Urinary bladder (tissue), 3 donors: ENCODE measurements at regions not wholly inside any gene's neighbourhood (a gene's known extent, or its start where the extent isn't known, plus 50 kb on each side); places are given as distances from the start of the nearest gene placed in this dataset.

Source experiments
- DNase-seq: peaks from one replicate; pipeline ENCODE4 v3.0.0-alpha.2; 2015; ENCODE audit errors: extremely low spot score
- H3K27ac ChIP-seq: one replicate; pipeline ENCODE4 v1.5.1; 2013; ENCODE audit warnings: low read depth, mild to moderate bottlenecking, moderate library complexity
- H3K36me3 ChIP-seq: one replicate; pipeline ENCODE4 v1.6.1; 2013; ENCODE audit warnings: mild to moderate bottlenecking, moderate library complexity; ENCODE audit not compliant: insufficient read depth
- H3K4me1 ChIP-seq: one replicate; pipeline ENCODE4 v1.6.1; 2013; ENCODE audit warnings: mild to moderate bottlenecking, moderate library complexity; ENCODE audit not compliant: insufficient read depth
- H3K4me3 ChIP-seq: one replicate; pipeline ENCODE4 v1.5.1; 2013; ENCODE audit warnings: low read depth, low read length
- WGBS: extraction: QIAGEN DNeasy Blood & Tissue Kit; methylation state at CpG from one replicate; pipeline ENCODE4 v1.1.7; 2013; 5-methylcytosine and 5-hydroxymethylcytosine counted together
- donor health status: healthy with polysubstance abuse.
- donor health status: healthy.

DNA sequence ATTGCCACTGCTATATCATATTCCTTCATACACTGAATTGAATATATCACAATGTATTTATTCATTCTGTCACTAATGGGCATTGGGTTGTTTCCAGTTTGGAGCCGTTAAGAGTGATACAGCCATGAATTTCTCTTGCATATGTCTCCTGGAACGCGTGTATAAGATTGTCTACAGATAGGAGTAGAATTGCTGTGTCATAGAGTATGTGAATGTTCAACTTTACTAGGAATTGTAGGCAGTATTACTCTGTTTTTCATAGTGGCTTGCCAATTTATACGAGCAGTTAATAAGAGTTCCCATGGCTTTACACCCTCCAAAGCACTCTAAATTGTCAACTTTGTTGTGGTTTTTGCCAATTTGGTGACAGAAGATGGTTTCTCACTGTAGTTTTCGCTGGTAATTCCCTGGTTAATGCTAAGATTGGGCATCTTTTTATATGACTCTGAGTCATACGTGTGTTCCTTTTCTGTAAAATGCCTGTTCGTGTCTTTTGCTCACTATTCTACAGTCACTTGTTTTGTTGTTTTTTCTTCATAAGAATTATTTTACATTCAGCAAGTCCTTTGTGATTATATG is 136.1 kb upstream of the LIPC start:
- DNase-seq: no peak
- WGBS: 78% methylated on average over 7 of the region's 7 CpGs
- no peaks in the 10 kb centered on the region for H3K4me1 ChIP-seq
- H3K27ac ChIP-seq: no peak overlapping the region
- H3K4me3 ChIP-seq: no peak overlapping the region
- no peaks in the 10 kb centered on the region for H3K36me3 ChIP-seq

DNA sequence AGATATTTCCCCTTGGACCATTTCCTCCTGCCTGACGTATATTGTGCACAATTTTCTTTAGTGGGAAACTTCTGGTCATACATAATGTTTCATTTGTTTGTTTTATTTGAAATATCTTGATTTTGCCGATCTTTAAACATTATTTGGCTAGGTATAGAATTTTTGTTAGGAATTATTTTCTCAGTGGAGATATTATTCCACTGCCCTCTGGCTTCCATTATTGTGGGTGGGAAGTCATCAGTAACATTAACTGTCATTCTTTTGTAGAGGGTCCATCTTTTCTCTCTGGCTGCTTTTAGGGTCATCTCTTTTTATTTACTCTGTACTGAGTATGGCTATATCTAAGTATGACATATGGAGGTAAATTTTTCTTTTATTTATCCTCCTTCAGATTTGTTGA is 135.5 kb upstream of the LIPC start:
- Histone ChIP-seq H3K4me1 (no peaks in the 10 kb centered on the region), H3K27ac (no peak overlapping the region), H3K36me3 (no peaks in the 10 kb centered on the region), H3K4me3 (no peak overlapping the region)
- WGBS: 66% methylated on average over 2 of the region's 2 CpGs
- no peak for DNase-seq

- H3K27ac ChIP-seq: no peak overlapping the region
- DNase-seq: no peak
- 90% methylated on average over 1 of the region's 1 CpG for WGBS
- H3K36me3 ChIP-seq: no peaks in the 10 kb centered on the region
- H3K4me1 ChIP-seq: no peaks in the 10 kb centered on the region
- H3K4me3 ChIP-seq: no peak overlapping the region
Measured at GRCh38 chr15:58297639-58298038, 134.2 kb upstream of the LIPC start.

DNA sequence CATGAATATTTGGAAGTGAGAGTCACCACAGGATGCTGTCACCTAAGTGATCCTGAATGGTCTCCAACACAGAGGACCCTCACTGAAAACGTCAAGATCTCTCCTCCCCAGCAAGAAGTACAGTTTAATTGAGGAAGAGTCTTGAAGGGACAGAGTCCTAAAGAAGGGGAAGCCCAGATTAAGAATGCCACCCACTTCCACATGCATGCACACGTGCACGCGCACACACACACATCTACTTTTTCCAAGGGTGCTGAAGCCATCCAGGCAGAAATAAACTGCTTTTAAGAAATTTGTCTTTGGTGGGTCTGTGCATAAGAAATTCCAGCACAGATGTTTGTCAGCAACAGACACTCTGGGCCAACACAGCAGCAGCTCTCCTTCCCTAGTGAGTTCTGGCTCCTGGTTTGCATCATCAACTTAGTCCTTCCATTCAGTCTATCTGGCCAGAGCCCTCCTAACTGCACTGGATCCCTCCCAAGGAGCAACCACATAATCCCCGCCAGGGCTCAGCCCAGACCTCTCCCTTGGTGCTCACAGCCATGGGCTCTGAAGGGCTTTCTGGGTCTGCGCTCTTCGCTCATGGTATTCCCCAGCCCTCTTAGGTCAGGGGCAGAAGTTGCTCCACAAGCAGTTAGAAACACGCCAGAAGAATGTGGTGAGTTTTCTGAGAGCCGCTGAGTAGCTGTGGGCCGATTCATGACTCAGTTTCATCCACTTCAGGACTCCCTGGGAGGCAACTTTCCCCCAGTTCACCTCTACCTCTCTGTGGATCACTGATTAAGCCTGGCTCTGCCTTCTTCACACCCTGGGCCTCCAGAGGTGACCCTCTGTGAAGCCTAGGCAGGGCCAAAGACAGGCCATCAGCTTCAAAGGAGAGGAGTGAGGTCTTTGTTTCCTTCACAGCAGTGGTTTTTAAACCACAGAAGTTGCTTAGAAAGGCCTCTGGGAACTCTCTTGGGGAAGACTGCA is 132.6 kb upstream of the LIPC start:
- DNase-seq: no peak

DNA sequence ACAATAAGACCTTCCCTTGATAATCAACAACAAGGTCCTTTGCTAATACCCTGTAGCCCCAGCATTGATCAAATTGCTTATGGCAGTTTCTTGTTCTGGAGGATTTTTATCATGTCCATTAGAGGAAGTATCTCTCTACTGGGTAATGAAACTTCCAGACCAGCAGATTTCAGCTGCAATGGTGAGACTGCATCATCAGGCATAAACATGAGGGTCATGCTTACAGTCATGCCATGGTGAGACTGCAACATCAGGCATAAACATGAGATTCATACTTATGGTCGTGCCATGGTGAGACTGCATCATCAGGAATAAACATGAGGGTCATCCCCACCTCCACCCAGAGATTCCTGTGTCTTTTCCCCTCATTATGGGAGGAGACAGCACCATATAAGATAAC is 129.0 kb upstream of the LIPC start:
- no peak for DNase-seq
- Histone ChIP-seq H3K4me3 (no peak overlapping the region), H3K27ac (no peak overlapping the region), H3K4me1 (no peaks in the 10 kb centered on the region), H3K36me3 (no peaks in the 10 kb centered on the region)
- 78% methylated on average over 1 of the region's 1 CpG for WGBS

More for the DNA sequence above, 132.6 kb upstream of the LIPC start:
- WGBS: 85% methylated on average over 10 of the region's 10 CpGs
- Histone ChIP-seq H3K4me3 (no peak overlapping the region), H3K4me1 (no peaks in the 10 kb centered on the region), H3K36me3 (no peaks in the 10 kb centered on the region), H3K27ac (no peak overlapping the region)

GRCh38 chr15:58303236-58303635 is 128.6 kb upstream of the LIPC start:
- no peaks in the 10 kb centered on the region for H3K4me1 ChIP-seq
- 93% methylated on average over 6 of the region's 6 CpGs for WGBS

GRCh38 chr15:58306591-58307312 is 125.0 kb upstream of the LIPC start:
- Histone ChIP-seq H3K36me3 (no peaks in the 10 kb centered on the region), H3K4me1 (no peaks in the 10 kb centered on the region), H3K27ac (peak overlapping the region; percentile 70), H3K4me3 (no peak overlapping the region)
- no peak for DNase-seq
- 82% methylated on average over 4 of the region's 4 CpGs for WGBS

More at GRCh38 chr15:58303236-58303635, 128.6 kb upstream of the LIPC start:
- Histone ChIP-seq H3K4me3 (no peak overlapping the region), H3K36me3 (no peaks in the 10 kb centered on the region), H3K27ac (no peak overlapping the region)
- DNase-seq: no peak

DNA sequence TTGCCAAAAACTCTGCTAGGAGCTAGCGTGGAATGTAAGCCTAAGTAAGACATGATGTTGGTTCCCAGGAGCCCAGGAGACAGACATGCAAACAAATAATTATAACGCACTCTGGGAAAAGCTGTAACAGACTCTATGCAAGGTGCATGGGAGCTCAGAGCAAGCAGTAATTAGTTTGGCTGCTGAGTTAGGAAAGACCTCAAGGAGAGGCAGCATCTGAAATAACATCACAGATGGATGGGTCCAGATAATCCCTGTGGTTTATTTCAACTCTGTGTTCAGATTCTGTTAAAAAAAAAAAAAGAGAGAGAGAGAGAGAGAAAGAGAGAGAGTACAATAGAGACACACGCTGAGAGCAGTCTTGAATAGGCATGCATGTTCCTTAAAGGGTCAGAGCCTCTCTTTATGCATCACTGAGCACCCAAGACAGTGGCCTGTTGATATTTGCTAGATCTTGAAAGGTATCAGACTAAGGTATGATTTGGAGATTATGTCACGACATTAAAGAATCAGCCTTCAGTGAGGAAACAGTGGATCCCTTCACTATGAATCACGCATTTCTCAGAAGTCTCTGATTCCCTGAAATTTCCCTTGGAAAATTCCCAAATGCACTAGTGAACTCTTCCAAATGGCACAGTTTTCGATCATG is 124.4 kb upstream of the LIPC start:
- H3K27ac ChIP-seq: peak overlapping the region; percentile 34
- WGBS: 59% methylated on average over 6 of the region's 6 CpGs
- H3K4me1 ChIP-seq: no peaks in the 10 kb centered on the region
- H3K4me3 ChIP-seq: no peak overlapping the region
- H3K36me3 ChIP-seq: no peaks in the 10 kb centered on the region
- DNase-seq: no peak

- Histone ChIP-seq H3K4me3 (no peak overlapping the region), H3K4me1 (no peaks in the 10 kb centered on the region), H3K36me3 (no peaks in the 10 kb centered on the region), H3K27ac (no peak overlapping the region)
- 90% methylated on average over 10 of the region's 10 CpGs for WGBS
- DNase-seq: no peak
Measured at GRCh38 chr15:58308742-58309355, 122.9 kb upstream of the LIPC start.

DNA sequence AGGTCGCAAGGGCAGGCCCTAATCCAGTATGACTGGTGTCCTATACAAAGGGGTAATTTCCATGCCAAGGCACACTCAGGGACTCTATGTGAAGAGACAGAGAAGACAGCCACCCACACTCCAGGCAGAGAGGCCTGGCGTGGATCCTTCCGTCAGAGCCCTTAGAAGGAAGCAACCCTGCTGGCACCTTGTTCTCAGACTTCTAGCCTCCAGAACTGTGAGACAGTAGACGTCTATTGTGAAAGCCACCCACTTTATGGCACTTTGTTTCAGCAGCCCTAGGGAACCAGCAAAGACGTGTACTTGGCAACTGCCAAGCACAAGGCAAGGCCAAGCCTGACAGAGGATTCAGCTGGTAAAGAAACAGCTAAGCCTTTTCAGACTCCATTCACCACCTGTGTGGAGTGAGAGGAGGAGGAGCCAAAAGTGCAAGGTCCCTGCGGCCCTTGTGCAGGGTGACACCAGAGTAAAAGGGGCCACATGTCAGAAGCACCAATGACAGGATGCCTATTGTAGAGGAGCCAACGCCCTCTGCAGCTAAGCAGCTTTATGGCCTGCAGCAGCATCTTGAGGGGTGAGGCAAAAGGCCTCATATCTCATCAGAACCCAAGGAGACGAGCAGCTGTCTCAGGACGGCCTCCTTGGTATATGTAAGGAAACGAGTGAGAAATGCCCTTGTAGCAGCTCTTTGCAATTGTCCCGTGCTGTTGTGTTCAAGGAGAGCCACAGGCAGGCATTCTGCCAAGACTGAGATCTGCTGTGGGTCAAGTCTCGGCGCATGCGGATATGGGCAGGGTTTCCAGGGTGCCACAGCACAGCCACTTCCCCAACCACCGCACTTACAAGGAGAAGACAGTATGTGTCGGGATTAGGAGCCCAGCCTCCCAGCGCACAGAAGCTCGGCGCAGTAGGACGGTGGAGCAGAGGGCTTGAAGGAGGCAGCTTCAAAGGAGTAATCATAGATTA is 121.5 kb upstream of the LIPC start:
- WGBS: 81% methylated on average over 20 of the region's 20 CpGs
- Histone ChIP-seq H3K4me3 (no peak overlapping the region), H3K4me1 (no peaks in the 10 kb centered on the region), H3K36me3 (no peaks in the 10 kb centered on the region), H3K27ac (peak overlapping the region; percentile 35)
- no peak for DNase-seq

DNA sequence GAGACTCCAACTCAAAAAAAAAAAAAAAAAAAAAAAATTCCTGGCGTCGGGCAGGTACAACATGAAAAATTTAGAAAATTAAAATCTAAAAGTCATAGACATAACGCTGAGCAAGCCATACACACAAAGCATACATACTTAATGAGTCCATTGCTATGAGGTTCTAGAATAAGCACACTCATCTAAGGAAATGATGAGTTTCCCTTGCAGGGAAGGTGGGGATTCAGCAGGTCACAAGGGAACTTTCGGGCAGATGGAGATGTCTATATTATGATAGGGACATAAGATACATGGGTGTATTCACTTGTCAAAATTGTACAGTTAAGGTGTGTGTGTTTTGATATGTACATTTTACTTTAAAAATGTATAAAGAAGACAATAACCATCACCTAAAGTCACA is 120.2 kb upstream of the LIPC start:
- 97% methylated on average over 4 of the region's 4 CpGs for WGBS

GRCh38 chr15:58312031-58312430 is 119.8 kb upstream of the LIPC start:
- DNase-seq: no peak
- H3K4me3 ChIP-seq: no peak overlapping the region
- H3K27ac ChIP-seq: no peak overlapping the region
- H3K36me3 ChIP-seq: no peaks in the 10 kb centered on the region
- H3K4me1 ChIP-seq: no peaks in the 10 kb centered on the region
- 75% methylated on average over 5 of the region's 5 CpGs for WGBS

More for the DNA sequence above, 120.2 kb upstream of the LIPC start:
- no peaks in the 10 kb centered on the region for H3K4me1 ChIP-seq
- no peak overlapping the region for H3K27ac ChIP-seq
- H3K4me3 ChIP-seq: no peak overlapping the region
- H3K36me3 ChIP-seq: no peaks in the 10 kb centered on the region
- no peak for DNase-seq
